ENCODE measurements at regions not wholly inside any gene's neighbourhood (a gene's known extent, or its start where the extent isn't known, plus 50 kb on each side); places are given as distances from the start of the nearest gene placed in this dataset.

- 100% methylated on average over 1 of the region's 4 CpGs for WGBS (ENCODE audit: insufficient coverage, low lambda C conversion rate)
- H3K4me1 ChIP-seq (ENCODE audit: control insufficient read depth, insufficient read depth, low read length), result peaks cover 17% of the 10 kb centered on the region
- peaks cover 3% of the 10 kb centered on the region for H3K27me3 ChIP-seq (ENCODE audit: control insufficient read depth, insufficient read depth, low read length)
- peak; percentile 57 to 83 for DNase-seq
- no peaks in the 10 kb centered on the region for H3K9me3 ChIP-seq (ENCODE audit: control insufficient read depth, low read depth, low read length)
- no peak overlapping the region for H3K4me3 ChIP-seq (ENCODE audit: low read length)
- no peak overlapping the region for H3K27ac ChIP-seq (ENCODE audit: low read length)
- H3K36me3 ChIP-seq (ENCODE audit: control insufficient read depth, insufficient read depth, low read length), result no peaks in the 10 kb centered on the region
Observed at GRCh38 chr2:45275242-45275805, 266.1 kb upstream of the SIX2 start.

- Histone ChIP-seq H3K27me3 (ENCODE audit: control insufficient read depth, insufficient read depth, low read length) (peaks cover 6% of the 10 kb centered on the region), H3K36me3 (ENCODE audit: control insufficient read depth, insufficient read depth, low read length) (no peaks in the 10 kb centered on the region), H3K4me1 (ENCODE audit: control insufficient read depth, insufficient read depth, low read length) (peaks cover 17% of the 10 kb centered on the region), H3K27ac (ENCODE audit: low read length) (no peak overlapping the region), H3K9me3 (ENCODE audit: control insufficient read depth, low read depth, low read length) (no peaks in the 10 kb centered on the region), H3K4me3 (ENCODE audit: low read length) (no peak overlapping the region)
- no CpG with 5 or more reads among the region's 8 CpGs for WGBS (ENCODE audit: insufficient coverage, low lambda C conversion rate)
- DNase-seq, result peak in 1 of 2 donors; percentile 13
Observed at GRCh38 chr2:45274250-45274926, 265.1 kb upstream of the SIX2 start.

- Histone ChIP-seq H3K9me3 (ENCODE audit: control insufficient read depth, low read depth, low read length) (no peaks in the 10 kb centered on the region), H3K4me1 (ENCODE audit: control insufficient read depth, insufficient read depth, low read length) (peaks cover 17% of the 10 kb centered on the region), H3K27me3 (ENCODE audit: control insufficient read depth, insufficient read depth, low read length) (peaks cover 11% of the 10 kb centered on the region), H3K27ac (ENCODE audit: low read length) (no peak overlapping the region), H3K4me3 (ENCODE audit: low read length) (no peak overlapping the region), H3K36me3 (ENCODE audit: control insufficient read depth, insufficient read depth, low read length) (no peaks in the 10 kb centered on the region)
- WGBS (ENCODE audit: insufficient coverage, low lambda C conversion rate), result 0% methylated on average over 1 of the region's 3 CpGs
- peak in 1 of 2 donors; percentile 58 for DNase-seq
Observed at GRCh38 chr2:45273412-45274249, 264.4 kb upstream of the SIX2 start.

GRCh38 chr2:45272549-45273265 is 263.5 kb upstream of the SIX2 start:
- H3K27me3 ChIP-seq (ENCODE audit: control insufficient read depth, insufficient read depth, low read length), result peaks cover 11% of the 10 kb centered on the region
- H3K9me3 ChIP-seq (ENCODE audit: control insufficient read depth, low read depth, low read length), result no peaks in the 10 kb centered on the region
- no peak overlapping the region for H3K4me3 ChIP-seq (ENCODE audit: low read length)
- H3K36me3 ChIP-seq (ENCODE audit: control insufficient read depth, insufficient read depth, low read length), result no peaks in the 10 kb centered on the region
- peaks cover 17% of the 10 kb centered on the region for H3K4me1 ChIP-seq (ENCODE audit: control insufficient read depth, insufficient read depth, low read length)
- no peak overlapping the region for H3K27ac ChIP-seq (ENCODE audit: low read length)
- no peak for DNase-seq
- no CpG with 5 or more reads among the region's 2 CpGs for WGBS (ENCODE audit: insufficient coverage, low lambda C conversion rate)

GRCh38 chr2:45269149-45269793 is 260.0 kb upstream of the SIX2 start:
- H3K36me3 ChIP-seq (ENCODE audit: control insufficient read depth, insufficient read depth, low read length), result no peaks in the 10 kb centered on the region
- no peak for DNase-seq
- H3K27ac ChIP-seq (ENCODE audit: low read length), result no peak overlapping the region
- no peaks in the 10 kb centered on the region for H3K9me3 ChIP-seq (ENCODE audit: control insufficient read depth, low read depth, low read length)
- H3K27me3 ChIP-seq (ENCODE audit: control insufficient read depth, insufficient read depth, low read length), result peaks cover 11% of the 10 kb centered on the region
- no peak overlapping the region for H3K4me3 ChIP-seq (ENCODE audit: low read length)
- H3K4me1 ChIP-seq (ENCODE audit: control insufficient read depth, insufficient read depth, low read length), result peaks cover 6% of the 10 kb centered on the region
- WGBS (ENCODE audit: insufficient coverage, low lambda C conversion rate), result no CpG with 5 or more reads among the region's 7 CpGs

GRCh38 chr2:45268631-45269030 is 259.4 kb upstream of the SIX2 start:
- DNase-seq, result no peak
- Histone ChIP-seq H3K27ac (ENCODE audit: low read length) (no peak overlapping the region), H3K36me3 (ENCODE audit: control insufficient read depth, insufficient read depth, low read length) (no peaks in the 10 kb centered on the region), H3K4me1 (ENCODE audit: control insufficient read depth, insufficient read depth, low read length) (no peaks in the 10 kb centered on the region), H3K27me3 (ENCODE audit: control insufficient read depth, insufficient read depth, low read length) (peaks cover 12% of the 10 kb centered on the region), H3K9me3 (ENCODE audit: control insufficient read depth, low read depth, low read length) (no peaks in the 10 kb centered on the region), H3K4me3 (ENCODE audit: low read length) (no peak overlapping the region)
- WGBS (ENCODE audit: insufficient coverage, low lambda C conversion rate), result no CpG with 5 or more reads among the region's 3 CpGs

GRCh38 chr2:45267062-45267792 is 258.0 kb upstream of the SIX2 start:
- Histone ChIP-seq H3K4me3 (ENCODE audit: low read length) (no peak overlapping the region), H3K9me3 (ENCODE audit: control insufficient read depth, low read depth, low read length) (no peaks in the 10 kb centered on the region), H3K4me1 (ENCODE audit: control insufficient read depth, insufficient read depth, low read length) (no peaks in the 10 kb centered on the region), H3K36me3 (ENCODE audit: control insufficient read depth, insufficient read depth, low read length) (no peaks in the 10 kb centered on the region), H3K27ac (ENCODE audit: low read length) (no peak overlapping the region), H3K27me3 (ENCODE audit: control insufficient read depth, insufficient read depth, low read length) (peaks cover 19% of the 10 kb centered on the region)
- DNase-seq, result no peak
- no CpG with 5 or more reads among the region's 10 CpGs for WGBS (ENCODE audit: insufficient coverage, low lambda C conversion rate)

GRCh38 chr2:45265336-45265735 is 256.1 kb upstream of the SIX2 start:
- no peaks in the 10 kb centered on the region for H3K4me1 ChIP-seq (ENCODE audit: control insufficient read depth, insufficient read depth, low read length)
- WGBS (ENCODE audit: insufficient coverage, low lambda C conversion rate), result no CpG with 5 or more reads among the region's 4 CpGs
- H3K4me3 ChIP-seq (ENCODE audit: low read length), result no peak overlapping the region
- H3K27me3 ChIP-seq (ENCODE audit: control insufficient read depth, insufficient read depth, low read length), result peaks cover 27% of the 10 kb centered on the region
- no peak overlapping the region for H3K27ac ChIP-seq (ENCODE audit: low read length)
- no peaks in the 10 kb centered on the region for H3K9me3 ChIP-seq (ENCODE audit: control insufficient read depth, low read depth, low read length)
- DNase-seq, result no peak
- H3K36me3 ChIP-seq (ENCODE audit: control insufficient read depth, insufficient read depth, low read length), result no peaks in the 10 kb centered on the region

- peaks cover 26% of the 10 kb centered on the region for H3K27me3 ChIP-seq (ENCODE audit: control insufficient read depth, insufficient read depth, low read length)
- no peak for DNase-seq
- no peak overlapping the region for H3K4me3 ChIP-seq (ENCODE audit: low read length)
- WGBS (ENCODE audit: insufficient coverage, low lambda C conversion rate), result no CpG with 5 or more reads among the region's 11 CpGs
- no peaks in the 10 kb centered on the region for H3K9me3 ChIP-seq (ENCODE audit: control insufficient read depth, low read depth, low read length)
- H3K27ac ChIP-seq (ENCODE audit: low read length), result no peak overlapping the region
- no peaks in the 10 kb centered on the region for H3K36me3 ChIP-seq (ENCODE audit: control insufficient read depth, insufficient read depth, low read length)
- H3K4me1 ChIP-seq (ENCODE audit: control insufficient read depth, insufficient read depth, low read length), result no peaks in the 10 kb centered on the region
Observed at GRCh38 chr2:45264227-45265225, 255.3 kb upstream of the SIX2 start.

Data from large intestine (tissue), 3 donors.